GM19455 (cell line): ENCODE measurements at regions not wholly inside any gene's neighbourhood (a gene's known extent, or its start where the extent isn't known, plus 50 kb on each side); places are given as distances from the start of the nearest gene placed in this dataset.

Source experiments
- ATAC-seq: cut with Tn5 transposase; IDR thresholded peaks from one replicate; pipeline ENCODE4 v1.9.1; 2021; ENCODE audit not compliant: unreplicated experiment

GRCh38 chr5:51027271-51027670, 356.0 kb upstream of the ISL1 start:
- ATAC-seq = no peak

DNA sequence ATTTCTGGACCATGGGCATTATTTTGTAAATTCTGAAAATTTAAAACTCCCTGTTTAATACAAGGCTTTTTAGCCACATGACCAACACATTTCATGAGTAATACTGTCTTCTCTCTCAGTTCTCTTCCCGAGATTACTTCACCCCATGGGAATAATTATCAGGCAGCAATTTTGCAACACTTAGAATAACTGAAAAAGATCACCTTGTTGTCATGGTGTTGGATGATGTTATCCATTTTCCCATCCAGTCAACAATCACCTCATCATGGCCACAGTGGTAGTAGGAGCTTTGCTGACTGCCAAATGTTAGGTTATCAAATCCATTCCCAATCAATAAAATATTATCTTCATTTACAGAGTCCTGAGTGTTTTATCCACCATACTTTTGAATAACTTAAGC, 354.9 kb upstream of the ISL1 start:
- no peak for ATAC-seq

DNA sequence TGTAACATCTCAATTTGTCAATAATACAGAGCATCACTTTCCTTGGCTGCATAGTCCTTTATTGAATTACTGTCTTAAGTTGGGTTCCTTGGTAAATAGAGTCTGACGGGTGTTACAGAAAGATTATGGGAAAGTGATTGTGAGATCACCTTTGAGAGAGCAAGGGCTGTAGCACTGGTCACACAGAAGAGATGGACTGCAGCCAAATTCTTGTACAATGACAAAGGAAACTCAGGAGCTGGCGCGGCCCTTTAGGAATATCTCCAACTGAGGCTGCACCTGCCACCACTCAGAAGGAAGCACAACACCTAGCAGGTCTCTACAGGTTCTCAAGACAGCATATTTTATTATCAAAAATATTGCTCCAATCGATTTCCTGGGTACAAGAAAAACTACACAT, 350.0 kb upstream of the ISL1 start:
- no peak for ATAC-seq

- no peak for ATAC-seq
Observed at GRCh38 chr5:51034222-51034901, 348.9 kb upstream of the ISL1 start.

DNA sequence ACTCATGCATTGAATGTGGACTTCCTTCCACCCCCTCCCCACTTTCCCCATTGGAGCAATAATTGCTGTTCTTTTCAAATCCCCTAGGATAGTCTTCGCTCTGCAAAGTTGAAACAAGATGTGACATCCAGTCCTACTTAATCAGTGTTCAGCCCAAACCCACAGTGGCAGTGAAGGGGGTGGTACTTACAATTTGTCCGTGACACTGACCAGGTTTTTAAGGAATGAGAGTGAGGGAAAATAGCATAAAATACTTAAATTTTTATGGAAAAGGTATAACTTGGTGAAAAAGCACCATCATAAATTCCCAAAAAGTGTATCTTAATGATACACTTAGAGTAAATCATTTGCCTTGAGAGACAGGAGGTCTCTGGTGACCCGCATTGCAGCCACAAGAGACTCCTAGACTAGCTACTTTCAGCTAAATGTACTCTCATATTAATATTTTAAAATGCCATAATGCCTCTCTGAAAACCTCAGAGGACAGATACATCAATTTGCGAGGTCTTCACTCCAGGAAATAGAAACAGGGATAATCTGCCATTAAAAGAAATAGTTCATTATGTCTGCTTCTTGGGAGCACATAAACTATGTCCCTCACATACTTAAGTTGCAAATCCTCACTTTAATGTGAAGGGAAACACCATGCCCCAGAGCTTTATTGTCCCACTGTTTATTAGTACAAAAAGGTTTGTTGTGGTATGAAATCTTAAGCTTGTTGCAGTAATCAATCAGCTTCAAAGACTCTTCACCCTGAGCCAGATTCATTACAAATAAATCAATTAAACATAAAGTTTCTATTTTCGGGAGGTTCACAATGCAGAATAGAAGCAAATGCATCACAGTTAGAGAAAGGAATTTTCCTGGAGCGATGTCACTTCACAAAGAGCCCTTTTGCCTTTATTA, 343.6 kb upstream of the ISL1 start:
- ATAC-seq = no peak

DNA sequence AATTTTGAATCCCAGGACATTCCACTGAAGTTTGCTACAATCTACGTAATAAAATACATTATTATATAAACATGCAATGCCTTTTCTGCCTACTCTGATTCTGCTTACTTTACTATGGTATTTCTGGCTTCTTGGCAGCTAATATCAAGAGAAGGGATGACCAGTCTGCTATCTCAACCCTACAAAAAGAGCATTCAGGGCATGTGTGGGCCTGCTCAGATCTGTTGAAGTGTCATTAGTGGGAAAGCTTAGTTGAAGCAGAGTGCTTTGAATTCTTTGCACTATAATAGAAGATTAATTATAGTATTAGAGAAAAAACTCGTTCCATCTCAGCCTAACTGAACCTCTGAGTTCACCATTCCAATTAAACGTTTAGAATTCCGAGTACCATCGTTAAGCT, 339.5 kb upstream of the ISL1 start:
- ATAC-seq = no peak

DNA sequence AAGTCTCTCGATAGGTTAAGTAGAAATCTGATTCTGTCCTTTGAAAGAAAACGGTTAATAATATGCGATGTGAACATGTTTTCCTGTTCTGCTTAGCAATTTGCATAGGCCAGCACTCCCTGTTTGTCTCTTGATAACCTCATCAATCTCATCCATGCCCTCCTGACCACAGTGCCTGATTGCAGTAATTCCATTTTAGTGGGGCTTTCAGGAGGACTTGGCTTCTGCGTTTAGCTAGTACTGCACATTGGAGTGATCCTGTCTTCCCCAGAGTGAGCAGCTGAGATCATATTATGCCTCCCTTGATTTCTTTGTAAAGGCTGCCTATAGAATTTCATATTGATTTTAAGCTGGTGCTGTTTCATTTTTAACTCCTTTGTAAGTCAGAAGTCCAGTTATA, 335.9 kb upstream of the ISL1 start:
- no peak for ATAC-seq

DNA sequence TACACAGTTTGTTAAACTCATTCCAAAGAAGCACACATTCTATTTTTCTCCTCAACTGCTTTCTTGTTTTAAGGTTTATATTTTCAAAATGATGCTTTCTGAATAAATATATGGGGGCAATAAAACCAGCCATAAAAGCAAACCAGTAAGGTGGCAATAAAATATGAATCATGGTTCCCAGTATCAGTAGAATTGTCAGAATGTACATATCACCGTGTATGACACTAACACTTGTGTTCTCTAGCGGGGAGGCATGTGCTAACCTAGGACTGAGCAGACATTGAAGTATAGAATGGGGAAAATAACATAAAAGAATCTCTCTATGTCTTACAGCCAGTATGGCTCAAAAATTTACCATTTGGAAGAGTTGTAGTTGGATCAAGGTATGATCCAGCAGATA, 329.9 kb upstream of the ISL1 start:
- ATAC-seq = no peak

- no peak for ATAC-seq
Observed at GRCh38 chr5:51060953-51061352, 322.3 kb upstream of the ISL1 start.

DNA sequence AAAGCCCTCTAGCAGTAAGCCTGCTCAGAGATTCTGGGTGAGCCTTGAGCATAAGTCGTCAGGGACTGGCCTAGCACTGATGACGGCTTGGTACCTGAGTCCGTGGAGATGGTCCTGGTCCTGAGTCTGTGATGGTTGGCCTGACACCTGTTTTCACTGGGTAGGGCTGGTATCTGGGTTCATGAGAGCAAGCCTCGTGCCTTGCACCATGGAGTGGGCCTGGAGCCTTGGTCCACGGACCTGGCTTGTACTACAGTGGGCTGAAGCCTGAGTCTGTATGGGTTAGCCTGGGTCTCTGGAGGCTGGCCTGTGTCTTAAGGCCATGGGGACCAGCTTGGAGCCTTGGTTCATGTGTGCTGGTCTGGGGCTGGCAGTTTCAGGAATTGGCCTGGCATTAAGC, 310.3 kb upstream of the ISL1 start:
- ATAC-seq = no peak

- ATAC-seq = no peak
Observed at GRCh38 chr5:51082741-51083140, 300.5 kb upstream of the ISL1 start.

GRCh38 chr5:51091816-51092215, 291.4 kb upstream of the ISL1 start:
- ATAC-seq = no peak

- ATAC-seq = no peak
Observed at GRCh38 chr5:51095486-51095885, 287.8 kb upstream of the ISL1 start.

DNA sequence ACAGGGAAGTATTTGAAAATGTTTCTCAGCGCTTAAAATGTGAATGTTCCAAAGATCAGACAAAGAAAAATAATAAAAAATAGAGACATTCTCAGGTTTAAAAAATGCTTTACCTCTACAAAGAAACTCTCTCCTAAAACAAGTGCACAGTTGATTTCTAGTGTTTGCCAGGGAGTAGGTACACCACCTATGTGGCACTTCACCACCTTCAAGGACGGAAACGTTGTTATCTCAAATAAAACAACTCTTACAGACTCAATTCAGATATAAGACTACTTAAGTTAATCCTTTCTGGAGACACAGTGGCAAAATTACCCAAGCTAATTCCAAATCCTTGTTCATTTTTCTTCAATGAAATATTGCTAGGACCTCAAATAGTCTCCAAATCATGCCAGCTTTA, 286.4 kb upstream of the ISL1 start:
- no peak for ATAC-seq

- ATAC-seq = no peak
Observed at GRCh38 chr5:51099173-51099853, 283.9 kb upstream of the ISL1 start.

GRCh38 chr5:51104556-51104955, 278.7 kb upstream of the ISL1 start:
- ATAC-seq = no peak

GRCh38 chr5:51109786-51110410, 273.4 kb upstream of the ISL1 start:
- no peak for ATAC-seq

GRCh38 chr5:51131266-51131665, 252.0 kb upstream of the ISL1 start:
- ATAC-seq = no peak

DNA sequence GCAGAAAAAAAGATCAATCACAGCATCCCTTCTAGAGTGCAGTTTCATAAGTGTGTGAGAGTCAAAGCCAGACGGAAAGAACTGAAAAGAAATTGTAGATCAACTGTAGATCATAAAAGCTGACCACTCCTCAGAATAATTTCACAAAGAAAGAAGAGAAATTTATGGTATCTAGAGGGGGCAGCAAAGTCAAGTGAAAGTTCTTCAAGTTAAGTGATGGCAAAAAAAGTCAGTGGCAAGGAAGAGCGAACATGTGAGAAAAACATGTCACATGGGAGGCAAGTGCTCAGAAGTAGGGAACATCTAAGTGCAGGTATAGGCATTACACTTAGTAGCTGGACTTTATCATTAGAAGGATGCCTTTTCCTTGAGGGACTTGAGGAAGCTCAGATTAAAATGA, 245.1 kb upstream of the ISL1 start:
- no peak for ATAC-seq

- no peak for ATAC-seq
Observed at GRCh38 chr5:51148437-51148836, 234.8 kb upstream of the ISL1 start.

GRCh38 chr5:51156222-51156621, 227.0 kb upstream of the ISL1 start:
- no peak for ATAC-seq
